ENCODE measurements at regions not wholly inside any gene's neighbourhood (a gene's known extent, or its start where the extent isn't known, plus 50 kb on each side); places are given as distances from the start of the nearest gene placed in this dataset.

GRCh38 chr5:175596761-175597189 lies 61.1 kb upstream of the HRH2 start:
- TF ChIP-seq CTCF (optimal IDR thresholded peaks at IDR 0.05 in 1 of 3, IDR thresholded peaks at IDR 0.05 in 1 of 3, conservative IDR thresholded peaks at IDR 0.05 in 1 of 3; ENCODE audit: extremely low read depth in 1 of 3, insufficient read depth in 2 of 3, low read length in 3 of 3) (no peak), EZH2 (IDR thresholded peaks at IDR 0.05; ENCODE audit: low read length) (no peak)

All from keratinocyte (primary cell).